Loucy (cell line): ENCODE measurements at regions not wholly inside any gene's neighbourhood (a gene's known extent, or its start where the extent isn't known, plus 50 kb on each side); places are given as distances from the start of the nearest gene placed in this dataset.
"Not testable (repeated sequence)": the region's sequence is repeated elsewhere in the genome, so short reads cannot be mapped to it uniquely, and the experiment has no call there.

Source experiments
- H2AFZ ChIP-seq: fragments of 200-600 bp; sonication (generic); 2 replicates; pipeline ENCODE4 v1.6.0; 2016; ENCODE audit warnings: antibody characterized with exemption, mild to moderate bottlenecking, low read length, moderate library complexity
- H3F3A ChIP-seq: fragments of 200-600 bp; 2 replicates; pipeline ENCODE4 v1.6.0; 2016; ENCODE audit warnings: antibody characterized with exemption, low read depth, mild to moderate bottlenecking
- H3K27me3 ChIP-seq: fragments of 200-600 bp; sonication (generic); 2 replicates; pipeline ENCODE4 v1.6.1; 2014; ENCODE audit warnings: low read length, mild to moderate bottlenecking; ENCODE audit not compliant: insufficient read depth, poor library complexity, severe bottlenecking
- H3K36me3 ChIP-seq: fragments of 200-600 bp; sonication (generic); 2 replicates; pipeline ENCODE4 v1.6.1; 2016; ENCODE audit warnings: low read length; ENCODE audit not compliant: insufficient read depth
- H3K4me1 ChIP-seq: fragments of 200-600 bp; sonication (generic); 2 replicates; pipeline ENCODE4 v1.5.1; 2014; ENCODE audit warnings: low read length, mild to moderate bottlenecking; ENCODE audit not compliant: insufficient read depth, poor library complexity, severe bottlenecking
- H3K4me2 ChIP-seq: fragments of 200-600 bp; sonication (generic); 2 replicates; pipeline ENCODE4 v1.6.0; 2014; ENCODE audit warnings: antibody characterized with exemption, low read length, low read depth, mild to moderate bottlenecking; ENCODE audit not compliant: poor library complexity, severe bottlenecking
- H3K4me3 ChIP-seq: fragments of 200-600 bp; sonication (generic); 2 replicates; pipeline ENCODE4 v1.5.1; 2014; ENCODE audit warnings: low read length, mild to moderate bottlenecking, mixed read lengths; ENCODE audit not compliant: poor library complexity, severe bottlenecking
- H3K79me2 ChIP-seq: fragments of 200-600 bp; sonication (generic); 2 replicates; pipeline ENCODE4 v1.6.1; 2014; ENCODE audit warnings: low read length; ENCODE audit not compliant: insufficient read depth
- H3K9ac ChIP-seq: fragments of 200-600 bp; sonication (generic); 2 replicates; pipeline ENCODE4 v1.6.0; 2014; ENCODE audit warnings: mild to moderate bottlenecking, low read depth, low read length, moderate library complexity; ENCODE audit not compliant: poor library complexity, severe bottlenecking
- H3K9me2 ChIP-seq: fragments of 200-600 bp; sonication (generic); replicated peaks from 2 replicates; pipeline ENCODE4 v1.6.1; 2016; ENCODE audit warnings: low read depth, low read length, mixed read lengths
- H3K9me3 ChIP-seq: fragments of 200-600 bp; sonication (generic); 2 replicates; pipeline ENCODE4 v1.6.1; 2014; ENCODE audit warnings: mild to moderate bottlenecking, antibody characterized with exemption, low read length, low read depth; ENCODE audit not compliant: insufficient read depth
- H4K20me1 ChIP-seq: fragments of 200-600 bp; sonication (generic); 2 replicates; pipeline ENCODE4 v1.6.0; 2014; ENCODE audit warnings: antibody characterized with exemption, low read length, mild to moderate bottlenecking; ENCODE audit not compliant: insufficient read depth, poor library complexity, severe bottlenecking
- EZH2phosphoT487 ChIP-seq: fragments of 200-600 bp; IDR thresholded peaks from 2 replicates; pipeline ENCODE4 v1.6.1; 2018; ENCODE audit warnings: antibody characterized with exemption, mild to moderate bottlenecking, moderate library complexity, borderline replicate concordance
- TF ChIP-seq, protein P1 (sequence below): fragments of 200-600 bp; sonication (generic); conservative IDR thresholded peaks from 2 replicates; pipeline ENCODE4 v1.5.1; 2014; ENCODE audit warnings: mild to moderate bottlenecking, antibody characterized with exemption, low read length

DNA sequence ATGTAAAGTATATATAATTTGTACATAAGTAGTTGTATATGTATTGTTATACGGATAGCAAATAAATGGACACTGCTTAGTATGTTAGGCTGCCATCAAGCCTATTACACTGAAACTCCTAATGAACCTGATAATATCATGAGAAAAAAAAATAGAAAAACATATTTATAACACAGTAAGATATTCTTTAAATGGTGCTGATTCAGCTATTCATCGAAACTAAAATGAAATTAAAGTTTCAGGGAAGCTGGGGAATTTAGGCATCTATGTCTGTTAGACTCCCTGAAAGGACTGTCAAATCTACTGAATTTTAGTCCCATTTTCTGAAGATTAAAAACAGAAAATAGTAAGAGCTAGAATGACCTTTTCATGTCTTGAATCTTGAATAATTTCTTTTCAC lies 647.1 kb upstream of the PABPC4L start:
- no peaks in the 10 kb centered on the region for H3K79me2 ChIP-seq
- TF ChIP-seq, protein P1, sequence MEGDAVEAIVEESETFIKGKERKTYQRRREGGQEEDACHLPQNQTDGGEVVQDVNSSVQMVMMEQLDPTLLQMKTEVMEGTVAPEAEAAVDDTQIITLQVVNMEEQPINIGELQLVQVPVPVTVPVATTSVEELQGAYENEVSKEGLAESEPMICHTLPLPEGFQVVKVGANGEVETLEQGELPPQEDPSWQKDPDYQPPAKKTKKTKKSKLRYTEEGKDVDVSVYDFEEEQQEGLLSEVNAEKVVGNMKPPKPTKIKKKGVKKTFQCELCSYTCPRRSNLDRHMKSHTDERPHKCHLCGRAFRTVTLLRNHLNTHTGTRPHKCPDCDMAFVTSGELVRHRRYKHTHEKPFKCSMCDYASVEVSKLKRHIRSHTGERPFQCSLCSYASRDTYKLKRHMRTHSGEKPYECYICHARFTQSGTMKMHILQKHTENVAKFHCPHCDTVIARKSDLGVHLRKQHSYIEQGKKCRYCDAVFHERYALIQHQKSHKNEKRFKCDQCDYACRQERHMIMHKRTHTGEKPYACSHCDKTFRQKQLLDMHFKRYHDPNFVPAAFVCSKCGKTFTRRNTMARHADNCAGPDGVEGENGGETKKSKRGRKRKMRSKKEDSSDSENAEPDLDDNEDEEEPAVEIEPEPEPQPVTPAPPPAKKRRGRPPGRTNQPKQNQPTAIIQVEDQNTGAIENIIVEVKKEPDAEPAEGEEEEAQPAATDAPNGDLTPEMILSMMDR, result no peak
- no peak for TF ChIP-seq EZH2phosphoT487
- no peaks in the 10 kb centered on the region for H3K9me2 ChIP-seq
- H3F3A ChIP-seq, result no peaks in the 10 kb centered on the region
- H3K9me3 ChIP-seq, result no peaks in the 10 kb centered on the region
- H3K9ac ChIP-seq, result no peak overlapping the region
- no peaks in the 10 kb centered on the region for H3K27me3 ChIP-seq
- H3K4me3 ChIP-seq, result no peak overlapping the region
- no peak overlapping the region for H2AFZ ChIP-seq
- no peaks in the 10 kb centered on the region for H3K36me3 ChIP-seq
- H3K4me1 ChIP-seq, result no peaks in the 10 kb centered on the region
- H3K4me2 ChIP-seq, result no peak overlapping the region
- H4K20me1 ChIP-seq, result no peaks in the 10 kb centered on the region

DNA sequence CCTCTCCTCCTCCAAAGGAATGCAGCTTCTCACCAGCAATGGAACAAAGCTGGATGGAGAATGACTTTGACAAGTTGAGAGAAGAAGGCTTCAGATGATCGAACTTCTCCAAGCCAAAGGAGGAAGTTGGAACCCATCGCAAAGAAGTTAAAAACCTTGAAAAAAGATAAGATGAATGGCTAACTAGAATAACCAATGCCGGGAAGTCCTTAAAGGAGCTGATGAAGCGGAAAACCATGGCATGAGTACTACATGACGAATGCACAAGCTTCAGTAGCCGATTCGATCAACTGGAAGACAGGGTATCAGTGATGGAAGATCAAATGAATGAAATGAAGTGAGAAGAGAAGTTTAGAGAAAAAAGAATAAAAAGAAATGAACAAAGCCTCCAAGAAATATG lies 629.2 kb upstream of the PABPC4L start:
- H3F3A ChIP-seq, H3K9me2 ChIP-seq, H3K79me2 ChIP-seq, H4K20me1 ChIP-seq, H3K4me1 ChIP-seq, H3K9ac ChIP-seq, H3K9me3 ChIP-seq, H3K4me2 ChIP-seq, H3K27me3 ChIP-seq, H3K4me3 ChIP-seq, H3K36me3 ChIP-seq, H2AFZ ChIP-seq: not testable (repeated sequence)

DNA sequence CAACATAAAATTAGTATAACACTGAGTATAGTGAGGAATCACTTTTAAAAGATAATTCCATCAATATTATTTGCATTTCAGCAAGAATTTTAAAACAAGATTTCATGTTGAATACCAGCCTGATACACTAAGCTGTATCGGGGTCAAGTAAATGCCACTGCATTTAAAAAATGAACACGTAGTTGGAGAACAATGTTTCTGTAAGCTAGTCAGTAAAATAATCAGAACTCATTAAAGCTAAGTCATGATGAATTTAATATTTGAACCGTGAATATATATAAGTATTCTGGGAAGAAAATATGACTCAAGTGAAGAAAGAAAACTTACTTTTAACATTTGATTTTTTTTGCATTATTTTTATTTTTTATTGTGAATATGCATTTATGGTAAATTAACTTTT lies 611.0 kb upstream of the PABPC4L start:
- Histone ChIP-seq H2AFZ (no peak overlapping the region), H3F3A (no peaks in the 10 kb centered on the region)
- TF ChIP-seq, protein P1, result no peak

DNA sequence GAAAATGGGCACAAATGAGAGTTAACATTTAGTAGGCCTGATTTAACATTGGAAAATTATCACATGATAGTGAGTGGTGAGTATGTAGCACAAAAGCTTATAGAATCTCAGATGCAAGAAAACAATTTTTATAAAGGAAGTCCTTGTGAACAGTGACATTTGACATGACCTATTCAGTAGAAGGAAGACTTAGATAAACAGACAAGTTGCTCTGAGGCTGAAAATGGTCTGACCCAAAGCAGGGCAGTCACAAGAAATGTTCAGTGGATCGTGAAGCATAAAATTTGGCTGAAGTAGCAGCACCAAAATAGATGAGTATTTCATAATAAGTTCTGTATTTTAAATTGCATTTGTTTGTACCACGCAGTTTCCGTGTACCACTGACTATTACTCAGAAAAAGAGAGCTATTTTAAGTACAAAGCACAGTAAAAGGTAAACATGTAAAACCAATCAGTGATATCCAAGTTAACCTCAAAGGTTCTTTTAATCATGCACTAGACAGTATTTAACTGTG lies 605.7 kb upstream of the PABPC4L start:
- Histone ChIP-seq H3K4me3 (no peak overlapping the region), H3K9me3 (no peaks in the 10 kb centered on the region), H3K9me2 (no peaks in the 10 kb centered on the region), H3K4me1 (no peaks in the 10 kb centered on the region), H3K79me2 (no peaks in the 10 kb centered on the region), H3F3A (no peaks in the 10 kb centered on the region), H3K4me2 (no peak overlapping the region), H2AFZ (no peak overlapping the region), H3K9ac (no peak overlapping the region), H4K20me1 (no peaks in the 10 kb centered on the region), H3K27me3 (no peaks in the 10 kb centered on the region), H3K36me3 (no peaks in the 10 kb centered on the region)
- no peak for TF ChIP-seq EZH2phosphoT487
- TF ChIP-seq, protein P1, result no peak

More for the DNA sequence above, 611.0 kb upstream of the PABPC4L start:
- Histone ChIP-seq H3K9me3 (no peaks in the 10 kb centered on the region), H3K4me2 (no peak overlapping the region), H3K9ac (no peak overlapping the region), H3K36me3 (no peaks in the 10 kb centered on the region), H3K4me3 (no peak overlapping the region), H4K20me1 (no peaks in the 10 kb centered on the region), H3K4me1 (no peaks in the 10 kb centered on the region), H3K9me2 (no peaks in the 10 kb centered on the region), H3K79me2 (no peaks in the 10 kb centered on the region), H3K27me3 (no peaks in the 10 kb centered on the region)
